GM18909 (cell line): ENCODE measurements at regions not wholly inside any gene's neighbourhood (a gene's known extent, or its start where the extent isn't known, plus 50 kb on each side); places are given as distances from the start of the nearest gene placed in this dataset.
A peak's percentile ranks its signal among the peaks of the same experiment; 100 is the strongest.
"Not testable (repeated sequence)": the region's sequence is repeated elsewhere in the genome, so short reads cannot be mapped to it uniquely, and the experiment has no call there.

ENCODE experiments used
- ATAC-seq: cut with Tn5 transposase; IDR thresholded peaks from one replicate; pipeline ENCODE4 v1.9.1; 2021; ENCODE audit warnings: mild to moderate bottlenecking; ENCODE audit not compliant: unreplicated experiment, poor library complexity

DNA sequence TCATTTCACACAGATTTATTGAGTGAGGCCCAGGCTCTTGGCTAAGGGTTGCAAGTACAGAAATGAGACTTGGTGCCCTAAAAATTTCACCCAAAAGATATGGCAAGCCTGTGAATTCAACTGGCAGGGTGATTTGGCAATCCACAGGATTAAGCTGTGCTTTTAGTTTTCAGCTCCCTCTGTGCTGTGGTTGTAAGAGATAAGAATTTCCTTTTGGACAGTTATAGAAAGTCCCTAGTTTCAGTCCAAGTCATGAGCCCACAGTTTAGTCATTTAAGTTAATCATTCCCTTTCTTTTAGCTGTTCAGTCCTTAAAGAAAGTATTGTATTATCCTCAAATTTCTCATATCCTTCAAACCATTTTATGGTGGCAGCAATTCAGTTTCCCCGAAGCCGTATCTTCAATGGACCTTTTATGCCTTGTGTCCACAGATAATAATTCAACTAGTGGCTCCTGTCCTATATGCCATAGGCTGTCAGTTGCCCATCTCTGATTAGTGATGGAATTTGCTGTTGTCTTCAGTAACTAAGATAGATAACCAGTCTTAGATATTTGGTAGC, 73.4 kb upstream of the NAMPT start:
- peak; percentile 68 for ATAC-seq

DNA sequence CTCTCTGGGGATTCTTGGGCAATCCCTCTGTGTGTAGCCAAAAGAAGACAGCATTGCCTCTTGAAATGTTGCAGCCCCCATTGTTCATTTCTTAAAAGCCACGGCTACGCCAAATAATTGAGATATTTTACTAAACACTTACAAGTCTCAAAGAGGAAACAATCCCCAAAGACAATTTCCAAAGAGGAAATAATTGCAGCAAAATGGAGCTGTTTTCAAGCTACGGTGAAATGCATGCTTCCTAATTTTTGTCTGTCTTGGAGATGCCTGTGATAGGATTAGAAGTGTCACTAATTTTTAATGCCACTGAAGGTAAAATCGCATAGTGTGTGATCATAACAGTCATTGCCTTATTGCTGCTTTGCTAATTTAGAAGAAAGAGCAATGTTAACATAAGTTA, 72.9 kb upstream of the NAMPT start:
- no peak for ATAC-seq

DNA sequence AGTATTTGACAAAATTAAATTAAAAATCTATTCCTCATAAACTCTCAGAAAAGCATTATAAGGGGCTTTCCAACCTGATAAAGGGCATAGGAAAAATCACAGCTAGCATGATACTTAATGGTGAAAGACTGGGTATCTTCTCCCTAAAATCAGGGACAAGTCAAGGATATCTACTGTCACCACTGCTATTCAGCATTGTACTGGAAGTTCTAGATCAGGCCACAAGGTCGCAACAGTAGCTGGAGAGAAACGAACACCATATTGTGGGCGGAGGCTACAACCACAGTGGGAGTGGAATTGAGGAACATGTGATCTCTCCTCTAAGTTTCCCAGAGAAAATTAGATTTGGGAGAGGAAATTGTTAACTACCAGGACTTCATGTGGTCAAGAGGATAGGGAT, 70.0 kb upstream of the NAMPT start:
- ATAC-seq, result no peak

DNA sequence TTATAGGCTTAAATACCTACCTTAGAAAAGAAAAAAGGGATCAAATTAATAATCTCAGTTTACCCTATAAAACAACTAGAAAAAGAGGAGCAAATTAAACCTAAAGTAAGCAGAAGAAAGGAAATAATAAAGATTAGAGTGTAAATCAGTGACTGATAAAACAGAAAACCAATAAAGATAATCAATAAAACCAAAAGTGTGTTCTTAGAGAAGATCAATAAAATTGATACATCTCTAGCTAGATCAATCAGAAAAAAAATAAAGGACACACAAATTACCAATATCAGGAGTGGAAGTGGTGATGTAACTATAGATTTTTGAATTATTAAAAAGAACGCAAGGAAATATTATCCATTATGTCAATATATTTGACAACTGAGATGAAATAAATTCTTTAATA, 69.2 kb upstream of the NAMPT start:
- no peak for ATAC-seq

DNA sequence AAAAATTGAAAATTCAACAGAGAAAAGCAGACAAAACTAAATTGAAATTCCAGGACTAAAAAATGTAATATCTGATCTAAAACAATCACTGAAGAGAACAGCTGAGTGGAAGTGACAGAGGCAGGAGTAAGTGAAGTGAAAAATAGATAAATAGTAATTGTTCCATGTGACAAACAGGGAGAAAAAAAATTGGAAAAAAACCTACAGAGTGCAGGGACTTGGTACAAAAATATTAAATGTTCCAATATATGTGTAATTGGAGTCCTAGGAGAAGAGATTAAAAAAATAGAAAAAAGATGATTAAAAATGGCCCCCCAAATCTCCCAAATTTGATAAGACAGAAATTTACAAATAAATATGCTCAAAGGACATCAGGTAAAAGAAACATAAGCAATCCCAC, 63.4 kb upstream of the NAMPT start:
- no peak for ATAC-seq

DNA sequence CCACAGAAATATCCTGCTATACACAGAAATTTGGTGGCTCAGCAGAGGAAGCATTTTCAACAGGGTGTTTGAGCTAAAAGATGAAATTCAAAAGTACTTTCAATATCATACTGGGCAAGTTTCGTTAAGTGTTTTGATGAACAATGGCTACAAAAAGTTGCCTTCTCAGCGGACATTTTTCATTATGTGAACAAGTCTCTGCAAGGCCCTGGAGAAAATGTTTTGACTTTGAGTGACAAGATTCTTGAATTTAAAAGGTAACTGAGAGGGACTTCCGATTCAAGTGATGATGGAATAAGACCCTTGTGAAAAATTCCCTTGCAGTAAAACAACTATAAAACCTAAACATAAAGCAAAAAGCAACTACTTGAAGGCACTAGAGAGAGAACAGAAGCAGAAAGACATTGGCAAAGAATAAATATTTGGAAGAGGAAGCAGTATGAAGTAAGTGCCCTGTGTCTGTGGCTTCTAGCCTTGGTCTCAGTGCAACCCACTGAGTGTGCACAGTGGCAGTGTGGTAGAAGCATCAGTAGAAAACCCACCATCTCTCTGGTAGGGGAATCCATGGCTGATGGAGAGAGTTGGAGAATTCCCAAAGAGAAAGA, 62.5 kb upstream of the NAMPT start:
- ATAC-seq, result peak; percentile 23

DNA sequence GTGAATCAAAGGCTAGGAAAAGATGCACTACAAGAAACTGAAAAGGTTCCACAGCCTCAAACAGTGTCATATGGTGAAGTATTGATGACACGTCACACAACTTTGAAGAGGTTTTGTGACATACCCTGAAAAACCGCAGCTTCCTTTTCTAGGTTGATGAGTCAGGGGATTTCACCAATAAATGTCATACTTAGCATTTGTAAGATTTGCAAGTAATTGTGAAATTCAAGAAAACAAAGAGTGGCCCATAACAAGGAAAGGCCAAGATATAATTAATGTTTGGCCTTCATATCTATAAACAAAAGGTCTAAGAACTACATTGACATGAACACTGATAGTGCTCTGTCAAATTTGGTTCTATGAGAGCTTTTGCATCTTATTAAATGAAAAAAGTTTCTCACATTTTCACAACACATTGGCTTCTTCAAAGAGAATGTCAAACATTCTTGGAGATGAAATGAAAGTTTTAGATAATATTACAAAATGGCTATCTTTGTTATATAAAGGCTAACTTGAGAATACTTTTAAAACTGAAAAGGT, 62.0 kb upstream of the NAMPT start:
- ATAC-seq, result peak; percentile 95

DNA sequence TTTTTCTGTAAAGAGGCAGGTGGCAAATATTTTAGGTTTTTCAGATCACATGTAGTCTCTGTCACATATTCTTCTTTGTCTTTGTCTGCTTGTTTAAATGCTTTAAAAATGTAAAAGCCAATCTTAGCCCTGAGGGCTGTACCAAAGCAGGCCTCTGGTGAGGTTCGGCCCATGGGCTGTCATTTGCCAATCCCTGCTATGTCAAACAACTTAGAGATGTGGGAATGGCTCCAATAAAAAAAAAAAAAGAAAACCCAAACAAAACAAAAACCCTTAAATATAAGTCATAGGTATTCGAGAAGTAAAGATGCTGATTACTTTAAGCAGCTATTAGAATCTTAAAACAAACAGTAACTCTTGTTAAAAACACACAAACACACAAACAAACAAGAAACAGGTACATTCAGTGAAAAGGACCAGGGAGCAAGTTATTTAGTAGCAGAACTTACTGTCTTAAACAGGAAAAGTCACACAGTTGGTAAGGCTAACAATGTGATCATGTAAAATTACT, 61.4 kb upstream of the NAMPT start:
- ATAC-seq, result no peak

DNA sequence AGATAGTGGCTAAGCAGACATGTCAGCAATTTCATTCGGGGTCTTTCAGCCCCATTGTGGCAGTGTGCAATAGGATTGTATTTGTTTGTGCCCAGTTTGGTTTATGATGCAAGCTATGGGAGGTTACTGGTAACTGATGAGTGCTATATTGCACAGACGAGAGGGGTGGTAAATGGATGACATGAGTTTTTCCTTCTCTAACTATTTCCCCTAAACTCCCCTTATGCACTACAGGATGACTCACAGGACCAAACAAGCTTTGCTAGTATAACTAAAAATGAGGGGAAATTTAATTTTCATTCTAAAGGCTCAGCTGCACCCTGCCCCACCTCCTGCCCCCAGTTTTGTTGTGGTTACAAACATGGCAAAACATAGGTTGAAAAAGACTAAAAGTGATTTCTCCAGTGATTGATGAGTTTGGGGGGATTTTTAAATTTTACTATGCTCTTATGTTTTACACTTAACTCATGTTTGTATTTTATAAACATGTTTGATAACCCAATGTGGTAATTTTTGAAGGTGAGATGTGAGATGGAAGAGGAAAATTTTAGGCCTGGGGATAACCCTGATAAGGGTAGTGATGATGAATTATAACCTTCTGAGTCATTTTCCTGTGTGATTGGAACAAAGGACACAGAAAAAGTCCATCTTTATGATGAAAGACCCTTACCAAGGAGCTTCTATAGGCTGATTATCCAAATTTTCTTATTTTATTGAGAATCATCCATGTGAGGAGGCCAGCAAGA, 60.8 kb upstream of the NAMPT start:
- no peak for ATAC-seq

DNA sequence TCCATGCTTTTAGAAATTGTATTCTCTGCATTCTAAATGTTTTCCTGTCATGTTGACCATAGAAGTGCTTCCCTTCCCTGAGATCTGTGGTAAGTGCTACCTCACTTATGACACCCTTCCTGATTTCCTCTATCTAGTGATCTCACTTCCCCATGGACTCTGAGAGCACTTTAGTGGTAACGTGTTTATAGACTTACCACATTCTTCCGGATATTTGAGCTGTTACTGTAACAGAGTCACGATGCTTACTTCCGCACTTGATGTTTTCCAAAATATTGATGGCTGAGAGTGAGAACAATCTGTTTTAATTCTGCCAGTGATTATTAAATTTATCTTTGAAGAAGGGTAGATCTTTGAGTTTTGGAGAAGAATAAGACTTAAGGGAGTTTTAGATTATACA, 60.1 kb upstream of the NAMPT start:
- no peak for ATAC-seq

DNA sequence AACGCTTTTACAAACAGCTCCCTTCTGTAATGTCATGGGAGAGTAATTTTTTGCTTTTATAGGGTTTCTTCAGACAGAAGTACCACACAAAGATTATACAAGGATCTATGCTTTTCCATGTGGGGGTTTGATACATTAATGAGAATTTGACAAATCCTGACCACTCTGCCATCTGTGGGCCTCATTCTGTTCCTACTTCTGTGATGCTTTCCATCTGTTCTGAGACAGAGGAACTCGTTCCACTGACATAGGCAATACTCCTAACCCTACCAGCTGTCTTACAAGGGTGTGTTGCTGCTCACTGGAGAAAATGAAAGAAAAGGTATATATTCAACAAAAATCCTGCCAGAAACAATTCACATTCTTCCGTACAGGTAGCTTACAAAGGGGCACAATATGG, 59.4 kb upstream of the NAMPT start:
- ATAC-seq, result no peak

DNA sequence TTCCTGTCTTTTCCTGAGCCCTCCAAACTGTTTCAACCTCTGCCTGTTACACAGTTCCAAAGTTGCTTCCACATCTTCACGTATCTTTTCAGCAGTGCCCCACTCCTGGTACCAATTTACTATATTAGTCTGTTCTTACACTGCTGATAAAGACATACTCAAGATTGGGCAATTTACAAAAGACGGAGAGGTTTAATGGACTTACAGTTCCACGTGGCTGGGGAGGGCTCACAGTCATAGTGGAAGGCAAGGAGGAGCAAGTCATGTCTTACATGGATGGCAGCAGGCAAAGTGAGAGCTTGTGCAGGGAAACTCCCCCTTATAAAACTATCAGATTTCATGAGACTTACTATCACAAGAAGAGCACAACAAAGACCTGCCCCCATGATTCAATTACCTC, 57.3 kb upstream of the NAMPT start:
- ATAC-seq, result not testable (repeated sequence)

DNA sequence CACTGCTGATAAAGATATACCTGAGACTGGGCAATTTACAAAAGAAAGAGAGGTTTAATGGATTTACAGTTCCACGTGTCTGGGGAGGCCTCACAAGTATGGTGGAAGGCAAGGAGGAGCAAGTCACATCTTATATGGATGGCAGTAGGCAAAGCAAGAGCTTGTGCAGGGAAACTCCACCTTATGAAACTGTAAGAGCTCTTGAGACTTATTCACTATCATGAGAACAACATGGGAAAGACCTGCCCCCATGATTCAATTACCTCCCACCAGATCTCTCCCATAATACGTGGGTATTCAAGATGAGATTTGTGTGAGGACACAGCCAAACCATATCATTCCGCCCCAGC, 55.4 kb upstream of the NAMPT start:
- ATAC-seq, result not testable (repeated sequence)

DNA sequence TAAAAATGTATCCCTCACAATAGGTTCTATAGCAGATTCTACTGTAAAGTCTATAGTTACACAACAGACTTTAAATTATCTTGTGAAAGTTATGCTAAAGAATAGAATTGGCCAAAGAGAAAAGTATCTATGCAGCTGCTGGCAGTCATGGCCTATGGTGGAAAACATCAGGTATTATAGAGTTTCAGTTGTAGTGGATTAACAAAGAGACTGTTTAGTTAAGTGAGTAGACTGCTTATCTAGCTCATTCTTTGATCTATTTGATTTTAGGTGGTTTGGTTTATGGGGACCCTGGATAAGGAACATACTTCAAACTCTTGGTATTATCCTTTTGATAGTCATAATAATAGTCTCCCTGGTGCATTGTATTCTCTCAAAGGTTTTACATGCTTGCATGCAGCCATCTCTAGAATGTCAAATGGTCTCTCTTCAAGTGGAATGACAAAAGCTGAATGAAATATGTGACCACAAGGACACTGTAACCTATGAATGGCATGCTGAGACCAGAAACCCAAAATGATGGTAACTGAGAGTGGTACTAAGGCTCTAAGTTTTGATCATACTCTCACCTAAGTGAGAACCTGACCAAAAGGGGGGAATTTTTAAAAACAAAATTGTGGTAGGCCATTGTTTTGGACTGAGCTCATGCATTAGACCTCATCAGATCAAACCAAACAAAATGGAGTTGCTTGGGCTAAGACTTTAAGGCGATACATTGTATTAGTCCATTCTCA, 54.9 kb upstream of the NAMPT start:
- no peak for ATAC-seq

DNA sequence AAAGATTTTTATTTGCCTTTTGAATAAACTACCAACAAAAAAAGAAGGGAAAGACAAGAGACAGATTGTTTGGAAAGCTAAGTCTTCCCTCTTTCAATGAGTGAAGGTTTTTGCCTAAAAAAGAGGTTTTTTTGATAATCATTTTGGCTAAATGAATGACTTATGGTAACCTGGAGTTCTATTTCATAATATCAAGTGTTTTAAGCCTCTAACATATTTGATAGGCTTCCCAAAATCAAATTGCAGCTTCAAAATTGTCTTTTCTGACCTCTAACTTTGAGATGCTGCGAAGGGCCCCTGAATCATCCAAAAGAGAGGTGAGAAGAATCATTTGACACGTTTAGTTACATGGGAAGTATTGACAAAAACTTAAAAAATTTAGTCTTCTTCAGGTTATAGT, 53.0 kb upstream of the NAMPT start:
- no peak for ATAC-seq

DNA sequence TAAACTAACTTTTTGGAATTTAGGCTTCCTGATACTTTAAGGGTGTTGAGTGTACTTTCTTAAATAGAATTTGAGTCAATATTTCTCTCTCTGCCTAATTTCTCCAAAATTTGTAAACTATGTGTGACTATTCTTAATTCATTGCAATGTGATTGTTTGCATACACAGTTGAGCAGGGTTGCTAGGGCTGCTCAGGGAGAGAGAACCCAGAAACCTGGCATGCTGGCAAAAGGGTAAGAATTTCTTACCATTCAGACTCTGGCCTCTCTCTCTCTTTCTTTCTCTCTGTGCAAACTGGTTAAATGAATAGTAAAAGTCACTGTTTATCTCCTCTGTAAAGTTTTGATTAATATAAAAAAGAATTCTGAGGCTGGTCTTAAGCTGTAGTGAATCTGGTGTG, 51.0 kb upstream of the NAMPT start:
- ATAC-seq, result no peak
